ENCODE measurements at regions not wholly inside any gene's neighbourhood (a gene's known extent, or its start where the extent isn't known, plus 50 kb on each side); places are given as distances from the start of the nearest gene placed in this dataset.
"Not testable (repeated sequence)": the region's sequence is repeated elsewhere in the genome, so short reads cannot be mapped to it uniquely, and the experiment has no call there.

GRCh38 chr13:86253497-86253896 lies 454.3 kb upstream of the SLITRK6 start:
- DNase-seq (ENCODE audit: low read depth); H3K4me3 ChIP-seq (ENCODE audit: low read depth, low read length): not testable (repeated sequence)

DNA sequence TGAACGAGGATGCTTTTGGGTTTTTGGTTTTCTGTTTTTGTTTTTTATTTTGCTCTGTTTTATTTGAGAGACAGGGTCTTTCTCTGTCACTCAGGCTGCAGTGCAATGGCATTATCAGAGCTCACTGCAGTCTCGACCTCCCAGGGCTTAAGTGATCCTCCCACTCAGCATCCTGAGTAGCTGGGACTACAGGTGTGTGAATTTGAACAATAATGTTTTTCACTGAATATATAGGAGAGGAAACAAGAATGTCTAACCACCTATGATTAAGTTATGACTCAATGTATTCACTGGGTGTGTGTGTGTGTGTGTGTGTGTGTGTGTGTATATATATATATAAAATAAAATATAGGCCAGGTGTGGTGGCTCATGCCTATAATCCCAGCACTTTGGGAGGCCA lies 456.6 kb upstream of the SLITRK6 start:
- not testable (repeated sequence) for H3K4me3 ChIP-seq (ENCODE audit: low read depth, low read length); DNase-seq (ENCODE audit: low read depth)

DNA sequence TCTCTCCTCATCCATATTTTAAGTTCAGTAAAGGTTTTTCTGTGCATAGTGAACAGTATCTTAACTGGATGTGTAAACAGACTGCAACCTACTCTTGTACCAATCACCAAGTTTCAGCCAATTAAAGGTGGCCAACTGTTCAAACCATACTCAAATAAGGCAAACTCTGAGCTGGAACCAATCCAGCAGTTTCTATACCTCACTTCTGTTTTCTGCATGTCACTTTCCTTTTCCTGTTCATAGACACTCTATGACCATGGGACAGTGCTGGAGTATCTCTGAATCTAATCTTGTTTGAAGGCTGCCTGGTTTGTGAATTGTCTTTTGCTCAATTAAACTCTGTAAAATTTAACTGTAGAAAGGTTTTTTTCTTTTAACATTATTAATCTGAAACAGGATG lies 470.3 kb upstream of the SLITRK6 start:
- DNase-seq (ENCODE audit: low read depth), result no peak
- TF ChIP-seq, protein P1, sequence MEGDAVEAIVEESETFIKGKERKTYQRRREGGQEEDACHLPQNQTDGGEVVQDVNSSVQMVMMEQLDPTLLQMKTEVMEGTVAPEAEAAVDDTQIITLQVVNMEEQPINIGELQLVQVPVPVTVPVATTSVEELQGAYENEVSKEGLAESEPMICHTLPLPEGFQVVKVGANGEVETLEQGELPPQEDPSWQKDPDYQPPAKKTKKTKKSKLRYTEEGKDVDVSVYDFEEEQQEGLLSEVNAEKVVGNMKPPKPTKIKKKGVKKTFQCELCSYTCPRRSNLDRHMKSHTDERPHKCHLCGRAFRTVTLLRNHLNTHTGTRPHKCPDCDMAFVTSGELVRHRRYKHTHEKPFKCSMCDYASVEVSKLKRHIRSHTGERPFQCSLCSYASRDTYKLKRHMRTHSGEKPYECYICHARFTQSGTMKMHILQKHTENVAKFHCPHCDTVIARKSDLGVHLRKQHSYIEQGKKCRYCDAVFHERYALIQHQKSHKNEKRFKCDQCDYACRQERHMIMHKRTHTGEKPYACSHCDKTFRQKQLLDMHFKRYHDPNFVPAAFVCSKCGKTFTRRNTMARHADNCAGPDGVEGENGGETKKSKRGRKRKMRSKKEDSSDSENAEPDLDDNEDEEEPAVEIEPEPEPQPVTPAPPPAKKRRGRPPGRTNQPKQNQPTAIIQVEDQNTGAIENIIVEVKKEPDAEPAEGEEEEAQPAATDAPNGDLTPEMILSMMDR (IDR thresholded peaks at IDR 0.05; ENCODE audit: insufficient read depth, low read depth, low read length, missing control alignments), result no peak
- no peak overlapping the region for H3K4me3 ChIP-seq (ENCODE audit: low read depth, low read length)

GRCh38 chr13:86282442-86282841 lies 483.2 kb upstream of the SLITRK6 start:
- no peak overlapping the region for H3K4me3 ChIP-seq (ENCODE audit: low read depth, low read length)
- TF ChIP-seq, protein P1 (IDR thresholded peaks at IDR 0.05; ENCODE audit: insufficient read depth, low read depth, low read length, missing control alignments), result no peak
- DNase-seq (ENCODE audit: low read depth), result peak; percentile 10

- TF ChIP-seq, protein P1 (IDR thresholded peaks at IDR 0.05; ENCODE audit: insufficient read depth, low read depth, low read length, missing control alignments), result no peak
- DNase-seq (ENCODE audit: low read depth), result no peak
- no peak overlapping the region for H3K4me3 ChIP-seq (ENCODE audit: low read depth, low read length)
Observed at GRCh38 chr13:86283031-86283430, 483.8 kb upstream of the SLITRK6 start.

DNA sequence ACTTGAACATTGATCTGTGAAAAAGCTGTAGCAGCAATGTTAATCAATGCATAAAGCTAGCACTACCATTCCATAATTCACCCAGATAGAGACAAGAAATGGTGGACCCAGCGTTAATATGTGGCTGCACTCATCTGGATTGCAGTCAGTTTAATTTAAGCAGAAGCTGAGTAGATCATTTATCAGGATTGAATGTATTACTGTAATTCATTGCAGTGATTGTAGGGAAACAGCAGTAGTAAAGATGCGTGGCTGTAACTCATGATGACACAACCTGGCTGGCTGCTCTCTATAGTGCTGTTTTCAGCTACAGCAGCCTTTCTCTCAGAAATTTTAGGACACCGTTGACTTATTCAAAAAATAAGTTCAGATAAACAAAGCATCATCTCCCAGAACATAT lies 499.5 kb upstream of the SLITRK6 start:
- DNase-seq (ENCODE audit: low read depth), result no peak
- H3K4me3 ChIP-seq (ENCODE audit: low read depth, low read length), result no peak overlapping the region
- TF ChIP-seq, protein P1 (IDR thresholded peaks at IDR 0.05; ENCODE audit: insufficient read depth, low read depth, low read length, missing control alignments), result no peak

GRCh38 chr13:86299128-86299527 lies 499.9 kb upstream of the SLITRK6 start:
- DNase-seq (ENCODE audit: low read depth), result no peak
- no peak overlapping the region for H3K4me3 ChIP-seq (ENCODE audit: low read depth, low read length)
- TF ChIP-seq, protein P1 (IDR thresholded peaks at IDR 0.05; ENCODE audit: insufficient read depth, low read depth, low read length, missing control alignments), result no peak

- H3K4me3 ChIP-seq (ENCODE audit: low read depth, low read length), result no peak overlapping the region
- TF ChIP-seq, protein P1 (IDR thresholded peaks at IDR 0.05; ENCODE audit: insufficient read depth, low read depth, low read length, missing control alignments), result no peak
- DNase-seq (ENCODE audit: low read depth), result no peak
Observed at GRCh38 chr13:86309881-86310280, 510.7 kb upstream of the SLITRK6 start.

Data from GM12865 (cell line).